Fibroblast of skin of right quadriceps (primary cell): ENCODE measurements at regions not wholly inside any gene's neighbourhood (a gene's known extent, or its start where the extent isn't known, plus 50 kb on each side); places are given as distances from the start of the nearest gene placed in this dataset.
A peak's percentile ranks its signal among the peaks of the same experiment; 100 is the strongest.

Experiments
- DNase-seq: peaks from one replicate; pipeline ENCODE4 v3.0.0-alpha.2; 2013

DNA sequence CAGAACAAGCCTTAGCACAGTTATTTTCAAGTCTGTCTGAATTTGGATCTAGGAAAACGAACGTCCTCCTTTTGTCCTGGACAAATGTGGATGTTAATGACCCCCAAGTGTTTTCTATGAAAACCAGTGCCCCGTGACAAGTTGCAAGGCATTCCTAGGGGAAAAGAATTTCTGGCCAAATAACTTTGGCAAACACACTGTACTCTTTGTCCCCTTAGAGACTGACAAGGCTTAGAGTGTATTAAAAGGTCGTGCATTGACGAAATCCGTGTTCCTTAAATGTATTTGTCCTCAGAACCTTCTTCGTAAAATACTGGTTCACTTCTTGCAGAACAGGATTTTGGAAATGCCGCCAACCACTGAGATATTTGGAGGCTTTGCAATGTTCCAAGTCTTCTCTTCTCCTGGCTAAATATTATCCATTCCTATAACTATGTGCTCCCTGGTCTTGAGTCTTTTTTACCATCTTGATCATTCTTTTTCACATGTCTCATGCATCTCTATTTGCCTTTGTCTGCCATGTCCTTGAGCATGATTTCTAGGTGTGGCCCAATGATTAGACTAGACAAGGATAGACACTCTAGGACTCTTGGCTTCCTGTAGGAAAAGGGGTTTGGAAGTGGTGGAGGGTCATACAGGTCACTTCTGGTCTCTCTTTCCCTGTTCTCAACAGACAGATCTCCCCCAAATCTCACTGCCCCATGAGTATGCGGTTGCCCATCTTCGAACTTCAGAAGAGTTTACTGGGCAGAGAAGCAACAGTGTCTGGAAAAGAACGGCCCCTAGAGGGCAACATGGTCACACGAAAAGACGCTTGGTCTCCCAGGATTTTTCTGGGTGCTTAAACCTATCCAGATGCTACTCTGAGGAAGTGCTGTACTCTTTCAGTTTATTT lies 117.5 kb downstream of the EDEM1 start:
- peak; percentile 49 for DNase-seq

- DNase-seq, result no peak
Observed at GRCh38 chr3:5305684-5305989, 118.1 kb downstream of the EDEM1 start.

- DNase-seq, result no peak
Observed at GRCh38 chr3:5309171-5309570, 121.7 kb downstream of the EDEM1 start.

DNA sequence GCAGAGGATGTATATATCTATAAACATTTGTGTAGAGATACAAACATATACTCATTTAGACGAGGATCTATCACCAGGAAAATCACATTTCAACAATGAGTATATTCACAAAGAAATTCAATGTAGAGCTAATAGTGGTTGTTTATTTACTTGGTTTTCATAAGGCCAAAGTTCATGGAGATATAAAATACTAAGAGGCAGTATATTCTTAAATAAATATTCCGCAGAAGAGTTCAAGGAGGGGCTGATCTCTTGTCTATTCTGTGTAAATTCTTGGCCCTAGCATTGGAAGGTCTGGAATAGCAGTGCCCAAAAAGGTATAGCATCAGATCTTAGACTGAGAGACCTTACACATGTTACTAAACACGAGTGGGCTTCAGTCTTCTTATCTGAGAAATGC lies 122.1 kb downstream of the EDEM1 start:
- DNase-seq, result no peak

GRCh38 chr3:5310509-5310908 lies 123.0 kb downstream of the EDEM1 start:
- DNase-seq, result no peak

GRCh38 chr3:5312290-5312689 lies 124.8 kb downstream of the EDEM1 start:
- DNase-seq, result no peak

GRCh38 chr3:5314897-5315296 lies 127.4 kb downstream of the EDEM1 start:
- DNase-seq, result no peak

DNA sequence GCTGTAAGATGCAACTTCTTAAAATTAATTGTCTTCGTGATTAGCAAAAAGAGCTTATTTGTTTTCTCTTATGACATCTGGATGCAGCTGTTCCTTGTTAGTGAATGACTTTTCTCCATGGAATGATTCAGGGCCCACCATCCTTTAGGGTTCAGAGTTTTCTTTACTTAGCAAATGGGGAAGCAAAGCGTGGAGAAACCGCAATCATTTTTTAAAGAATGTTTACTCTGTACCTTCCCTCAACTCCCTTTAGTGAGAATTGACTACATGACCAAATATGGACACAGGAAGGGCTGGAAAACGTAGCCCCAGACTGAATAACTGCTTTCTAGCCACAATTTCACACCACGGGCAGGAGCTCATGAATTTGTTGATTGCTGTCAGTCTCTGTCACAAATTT lies 130.1 kb downstream of the EDEM1 start:
- peak; percentile 39 for DNase-seq

DNA sequence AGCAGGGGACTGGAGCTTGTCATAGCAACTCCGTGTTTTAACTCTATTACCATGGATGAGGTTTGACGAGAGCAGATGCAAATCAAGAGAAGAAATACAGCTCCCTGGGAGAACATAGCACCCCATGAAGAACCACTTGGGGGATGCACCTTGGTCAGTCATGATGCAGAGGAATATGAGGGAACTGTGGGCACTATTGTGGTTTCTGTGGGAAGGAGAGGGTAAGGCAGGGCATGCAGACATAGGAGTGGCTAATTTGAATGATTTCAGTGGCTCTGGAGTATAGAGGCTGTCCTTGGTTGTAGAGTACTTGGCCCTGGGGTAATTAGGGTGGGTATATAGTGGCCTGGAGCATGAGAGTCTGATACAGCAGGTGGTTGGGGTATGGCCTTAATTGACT lies 131.9 kb downstream of the EDEM1 start:
- no peak for DNase-seq

- no peak for DNase-seq
Observed at GRCh38 chr3:5321666-5322340, 134.3 kb downstream of the EDEM1 start.

DNA sequence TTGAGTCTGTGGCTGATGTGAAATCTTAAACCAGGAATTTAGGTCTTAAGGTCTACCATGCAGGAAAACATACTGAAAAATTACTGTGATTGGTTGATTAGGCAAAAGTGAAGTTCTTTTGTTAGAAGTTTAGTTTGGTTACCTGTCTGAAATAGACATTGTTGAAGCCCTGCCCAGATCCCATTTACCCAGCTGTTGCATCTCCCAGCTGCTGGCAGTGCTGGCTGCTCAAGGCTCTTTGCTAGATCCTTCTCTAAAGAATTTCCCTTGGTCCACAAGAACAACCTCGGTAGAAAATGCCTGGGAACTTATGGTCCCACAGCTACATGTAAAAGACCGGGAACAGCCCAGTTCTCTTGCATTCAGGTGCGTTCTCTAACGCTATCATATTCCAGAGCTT lies 137.3 kb downstream of the EDEM1 start:
- no peak for DNase-seq

- peak; percentile 63 for DNase-seq
Observed at GRCh38 chr3:5330152-5330810, 142.8 kb downstream of the EDEM1 start.

- DNase-seq, result no peak
Observed at GRCh38 chr3:5331567-5332269, 144.2 kb downstream of the EDEM1 start.

GRCh38 chr3:5332270-5332956 lies 144.9 kb downstream of the EDEM1 start:
- DNase-seq, result no peak

GRCh38 chr3:5339967-5340535 lies 152.5 kb downstream of the EDEM1 start:
- DNase-seq, result no peak

- no peak for DNase-seq
Observed at GRCh38 chr3:5341610-5342009, 154.1 kb downstream of the EDEM1 start.

- no peak for DNase-seq
Observed at GRCh38 chr3:5343459-5343858, 156.0 kb downstream of the EDEM1 start.

- no peak for DNase-seq
Observed at GRCh38 chr3:5344707-5345106, 157.2 kb downstream of the EDEM1 start.

DNA sequence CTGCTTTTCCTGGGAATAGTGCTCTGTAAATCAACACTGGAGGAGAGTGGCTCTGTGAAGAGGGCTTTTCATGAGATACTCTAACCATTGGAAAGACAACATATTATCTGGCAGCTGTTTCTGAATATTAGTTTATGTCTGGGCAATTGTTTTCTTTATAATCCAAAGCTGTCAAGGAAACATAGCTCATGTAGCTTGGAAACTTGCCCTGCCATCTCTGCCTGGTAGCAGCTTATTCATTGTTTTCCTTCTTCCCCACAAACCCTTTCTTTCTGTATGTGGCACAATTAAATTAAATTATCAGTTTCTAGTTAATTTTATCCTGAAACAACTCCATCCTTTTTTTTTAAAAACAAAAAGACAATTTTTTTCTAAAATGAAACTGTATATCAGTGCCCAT lies 160.0 kb downstream of the EDEM1 start:
- no peak for DNase-seq

DNA sequence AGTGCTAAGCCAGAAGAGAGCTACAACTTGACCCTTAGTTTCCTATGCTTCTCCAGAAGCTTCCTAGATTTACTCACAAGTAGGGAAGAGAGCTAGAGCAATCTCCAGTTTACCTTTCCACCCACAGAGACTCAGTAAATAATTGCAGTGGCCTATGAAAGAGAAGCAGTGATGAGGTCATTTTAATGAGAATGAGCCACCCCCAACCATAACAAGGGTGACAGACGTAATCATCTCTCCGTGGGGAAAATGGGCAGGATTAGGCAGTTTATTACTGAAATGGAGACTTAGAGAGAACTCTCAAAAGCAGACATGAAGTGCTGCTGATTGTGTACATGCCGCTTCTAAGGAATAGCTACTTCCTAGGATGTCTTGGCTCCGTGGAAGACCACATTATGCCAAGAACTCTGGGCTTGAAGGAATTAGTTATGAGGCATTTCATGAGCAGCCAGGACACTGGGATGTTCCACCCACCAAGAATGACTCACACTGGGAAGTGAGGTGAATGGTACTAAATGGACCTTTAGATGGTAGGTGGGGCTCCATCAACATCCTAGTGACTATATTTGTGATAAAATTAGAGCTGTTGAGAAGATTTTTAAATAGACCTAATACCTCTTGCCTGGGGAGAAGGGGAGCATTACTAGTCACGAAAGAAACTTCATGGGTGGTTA lies 160.9 kb downstream of the EDEM1 start:
- no peak for DNase-seq

- DNase-seq, result no peak
Observed at GRCh38 chr3:5349343-5349742, 161.8 kb downstream of the EDEM1 start.

GRCh38 chr3:5357089-5357488 lies 169.6 kb downstream of the EDEM1 start:
- DNase-seq, result no peak
